ELR (cell line): ENCODE measurements at regions not wholly inside any gene's neighbourhood (a gene's known extent, or its start where the extent isn't known, plus 50 kb on each side); places are given as distances from the start of the nearest gene placed in this dataset.
A peak's percentile ranks its signal among the peaks of the same experiment; 100 is the strongest.

ENCODE experiments used
- DNase-seq: peaks from one replicate; pipeline ENCODE4 v3.0.0-alpha.2; 2015; ENCODE audit warnings: low read depth

- no peak for DNase-seq
Observed at GRCh38 chr6:163916315-163917081, 502.0 kb downstream of the QKI start.

GRCh38 chr6:163915131-163915530, 500.6 kb downstream of the QKI start:
- DNase-seq: no peak

DNA sequence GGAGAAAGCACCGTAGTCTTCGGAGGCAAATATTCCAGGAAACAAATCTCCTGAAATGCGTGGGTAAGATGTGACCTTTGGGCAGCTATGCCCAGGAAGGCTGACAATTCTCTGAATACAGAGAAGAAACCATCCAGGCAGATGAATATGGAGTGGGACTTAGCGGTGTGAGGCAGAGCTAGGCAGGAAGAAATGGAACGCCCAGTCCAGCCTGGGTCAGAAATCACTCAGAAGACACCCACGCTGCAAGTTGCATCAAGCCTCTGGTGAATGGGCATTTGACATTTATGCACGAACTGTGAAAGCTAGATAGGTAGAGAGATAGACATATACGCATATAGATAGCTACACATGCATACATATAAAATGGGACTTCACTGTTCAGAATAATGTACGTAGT, 498.5 kb downstream of the QKI start:
- no peak for DNase-seq

DNA sequence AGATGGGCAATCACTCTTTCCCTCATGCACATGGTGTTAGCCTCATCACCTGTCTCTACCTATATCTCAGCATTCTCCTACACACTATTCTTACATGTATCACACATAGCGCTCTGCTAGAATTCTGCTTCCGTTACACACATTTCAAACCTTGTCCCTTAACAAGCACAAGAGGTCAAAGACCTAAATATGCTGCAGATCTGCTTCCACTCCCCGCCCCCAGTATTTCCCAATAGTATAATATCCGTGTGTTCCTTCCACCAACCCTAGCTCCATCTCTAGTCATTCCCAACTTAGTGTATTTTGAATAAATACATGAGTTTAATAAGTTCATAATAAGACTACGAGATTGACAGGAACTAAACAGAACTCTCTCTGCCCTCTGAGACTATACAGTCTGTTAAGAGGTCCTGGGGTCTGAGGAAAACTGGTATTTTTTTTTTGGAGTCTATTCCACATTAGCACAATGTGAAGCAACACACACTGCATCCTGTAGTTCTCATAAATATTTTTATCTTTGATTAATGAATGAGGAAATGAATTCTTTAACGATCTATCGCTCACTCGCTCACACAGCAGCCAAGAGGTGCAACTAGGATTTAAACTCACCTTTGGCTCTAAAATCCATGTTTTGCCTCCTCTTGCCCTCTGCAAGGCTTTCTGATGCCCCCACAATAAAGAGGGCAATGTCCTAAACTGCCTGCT, 491.6 kb downstream of the QKI start:
- no peak for DNase-seq

DNA sequence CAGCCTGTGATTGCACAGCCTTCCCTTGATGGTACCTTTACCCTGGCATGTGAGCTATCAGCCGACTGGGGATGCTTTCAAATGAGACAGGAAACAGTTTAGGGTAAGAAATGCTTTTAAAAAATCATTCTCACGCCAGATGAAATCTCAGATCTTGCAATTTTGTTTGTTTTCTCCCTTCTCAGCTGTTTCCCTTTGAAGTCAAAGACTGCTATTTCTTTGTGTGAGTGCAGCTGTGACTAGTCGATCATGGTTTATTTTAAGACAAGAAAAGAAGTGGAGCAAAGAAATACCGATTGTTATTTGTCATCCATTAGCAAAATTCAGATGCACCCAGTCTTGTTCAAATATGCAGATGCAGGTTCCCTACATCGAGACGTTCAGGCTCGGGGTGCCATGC, 489.7 kb downstream of the QKI start:
- no peak for DNase-seq

- no peak for DNase-seq
Observed at GRCh38 chr6:163903541-163903940, 489.0 kb downstream of the QKI start.

GRCh38 chr6:163902993-163903392, 488.5 kb downstream of the QKI start:
- no peak for DNase-seq

DNA sequence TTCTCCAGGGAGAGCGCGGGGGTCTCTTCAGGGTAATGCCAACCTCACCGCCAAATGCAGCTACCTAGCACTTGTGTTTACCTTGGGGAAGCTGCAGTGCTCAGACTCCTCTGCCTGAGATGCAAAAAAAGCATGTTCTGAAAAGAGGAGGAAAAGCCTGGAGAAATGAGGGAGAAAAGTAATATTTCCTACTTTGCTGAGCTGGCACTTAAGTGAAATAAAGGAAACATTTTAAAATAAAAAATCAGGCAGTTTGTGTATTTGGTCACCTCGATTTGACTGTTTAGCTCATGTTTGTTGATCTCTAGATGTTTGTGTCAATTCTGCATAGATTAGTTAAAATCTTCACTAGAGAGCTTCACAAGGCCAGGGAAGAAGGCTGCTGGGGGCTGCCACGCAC, 487.2 kb downstream of the QKI start:
- no peak for DNase-seq

- DNase-seq: no peak
Observed at GRCh38 chr6:163900570-163900969, 486.1 kb downstream of the QKI start.

GRCh38 chr6:163897669-163898068, 483.2 kb downstream of the QKI start:
- peak; percentile 24 for DNase-seq

- DNase-seq: peak; percentile 13
Observed at GRCh38 chr6:163897030-163897429, 482.5 kb downstream of the QKI start.

DNA sequence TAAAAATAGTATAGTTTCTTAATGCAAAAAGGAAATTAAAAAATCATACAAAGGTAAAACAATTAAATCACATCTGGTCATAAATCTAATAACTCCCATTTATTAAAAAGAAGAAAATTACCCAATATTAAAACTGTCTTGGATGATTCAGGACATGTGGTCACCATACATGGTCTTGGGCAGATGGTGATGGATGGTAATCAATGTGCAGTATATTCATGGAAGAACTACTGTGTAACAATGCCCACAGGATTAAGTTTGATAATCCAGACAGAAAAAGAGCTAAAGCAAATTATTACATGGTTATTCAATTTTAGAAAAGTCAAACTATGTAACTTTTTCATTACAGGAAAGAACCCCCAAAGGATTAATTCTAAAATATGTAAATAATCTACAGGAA, 480.6 kb downstream of the QKI start:
- no peak for DNase-seq

- DNase-seq: no peak
Observed at GRCh38 chr6:163893609-163894189, 479.2 kb downstream of the QKI start.

DNA sequence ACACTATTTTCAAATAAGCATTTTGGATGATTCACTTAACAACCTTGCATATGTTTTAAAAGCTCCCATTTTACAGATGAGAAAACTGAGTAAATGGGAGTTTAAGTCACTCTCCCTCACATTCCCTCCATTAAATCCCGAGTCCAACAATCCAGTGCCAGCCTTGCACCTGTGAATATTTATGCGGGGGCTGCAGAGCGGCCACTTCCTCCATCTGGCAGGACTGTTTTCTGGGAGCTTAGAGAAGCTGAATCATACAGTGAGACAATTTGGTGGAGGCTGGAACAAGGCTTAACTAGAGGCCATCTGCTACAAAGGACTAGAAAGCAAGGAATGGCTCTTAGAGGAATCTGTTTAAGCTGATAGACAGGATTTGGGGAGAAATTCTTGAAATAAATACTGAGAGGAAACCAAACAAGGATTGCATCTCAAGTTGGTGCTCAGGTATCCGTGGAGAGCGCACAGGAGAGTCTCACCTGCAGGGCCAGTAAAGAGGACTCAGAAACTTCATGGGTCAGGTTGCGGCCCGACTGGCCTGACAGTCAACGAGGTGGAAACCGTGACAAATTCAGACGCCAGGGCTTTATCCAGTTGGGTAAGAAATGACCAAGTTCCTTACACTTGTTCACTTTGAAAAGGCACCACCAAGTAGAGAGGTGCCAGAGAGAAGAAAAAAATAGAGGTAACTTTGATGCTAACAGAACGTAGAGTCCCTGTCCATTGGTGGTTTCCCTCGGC, 478.5 kb downstream of the QKI start:
- DNase-seq: no peak

DNA sequence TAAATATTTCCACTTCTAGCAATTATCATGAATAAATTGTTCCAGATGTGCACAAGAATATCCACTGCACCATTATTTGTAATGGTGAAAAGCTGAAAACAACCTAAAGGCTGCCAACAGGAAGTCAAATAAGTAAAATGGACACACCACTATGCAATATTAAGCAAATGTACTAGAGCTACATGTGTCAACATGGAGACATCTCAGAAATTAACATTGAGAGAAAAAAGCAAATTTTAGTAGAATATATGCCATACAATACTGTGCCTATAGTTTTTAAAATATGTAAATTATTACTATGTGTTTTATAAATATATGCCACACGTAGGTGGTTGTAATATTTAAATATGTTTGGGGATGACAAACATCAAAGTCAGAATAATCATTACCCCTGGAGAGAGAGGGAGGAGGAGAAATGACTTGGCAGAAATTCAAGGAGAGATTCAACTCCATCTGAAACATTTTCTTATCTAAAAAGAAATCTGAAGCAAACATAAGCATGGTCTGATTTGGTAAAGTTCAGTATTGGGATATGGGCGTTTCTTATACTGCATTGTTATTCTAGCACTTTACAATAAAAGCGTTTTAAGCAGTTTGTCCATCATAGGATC, 475.5 kb downstream of the QKI start:
- no peak for DNase-seq

DNA sequence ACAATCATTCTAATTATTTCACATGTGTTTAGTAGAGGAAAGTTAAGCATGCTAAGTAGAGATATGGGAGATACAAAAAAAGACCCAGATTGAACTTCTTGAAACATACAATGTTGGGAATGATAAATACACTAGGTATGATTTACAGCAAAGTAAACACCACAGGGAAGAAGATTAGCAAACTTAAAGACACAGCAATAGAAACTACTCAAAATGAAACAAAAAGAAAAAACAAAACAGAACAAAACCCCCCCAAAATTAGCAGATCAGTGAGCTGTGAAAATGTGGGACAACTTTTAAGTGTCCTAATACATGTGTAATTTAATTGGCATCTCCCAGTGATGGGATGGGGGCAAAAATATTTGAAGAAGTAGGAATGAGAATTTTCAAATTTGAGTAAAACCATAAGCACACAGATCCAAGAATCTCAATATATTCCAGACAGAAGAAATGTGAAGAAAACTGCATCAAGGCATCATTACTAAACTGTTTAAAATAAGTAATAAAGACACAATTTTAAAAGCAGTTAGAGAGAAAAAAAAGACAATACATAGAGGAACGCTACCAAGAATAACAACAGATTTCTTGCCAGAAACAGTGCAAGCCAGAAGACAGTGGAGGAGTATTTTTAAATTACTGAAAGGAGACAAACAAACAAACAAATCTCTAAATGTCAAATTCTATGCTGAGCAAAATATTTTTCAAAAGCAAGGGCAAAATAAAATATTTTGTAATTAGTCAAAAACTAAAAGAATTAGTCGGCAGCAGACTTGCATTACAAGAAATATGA, 473.7 kb downstream of the QKI start:
- no peak for DNase-seq

DNA sequence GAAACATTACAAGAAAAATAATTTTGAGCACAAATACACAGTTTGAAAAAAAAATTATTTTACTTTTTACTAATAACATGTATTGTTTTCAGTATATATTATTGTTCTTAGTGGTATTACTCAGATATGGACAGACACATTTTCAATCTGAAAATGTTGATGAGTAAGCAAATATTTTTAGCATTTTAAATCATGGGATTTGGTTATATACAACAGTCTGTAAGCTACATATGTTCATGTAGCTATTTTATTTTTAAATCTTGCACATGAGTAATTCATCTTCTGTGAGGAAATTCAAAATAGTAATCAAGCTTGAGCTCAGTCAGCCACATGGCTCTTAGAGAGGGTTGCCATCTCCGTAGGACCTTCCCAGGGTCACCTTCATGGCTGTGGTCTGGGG, 471.9 kb downstream of the QKI start:
- no peak for DNase-seq

DNA sequence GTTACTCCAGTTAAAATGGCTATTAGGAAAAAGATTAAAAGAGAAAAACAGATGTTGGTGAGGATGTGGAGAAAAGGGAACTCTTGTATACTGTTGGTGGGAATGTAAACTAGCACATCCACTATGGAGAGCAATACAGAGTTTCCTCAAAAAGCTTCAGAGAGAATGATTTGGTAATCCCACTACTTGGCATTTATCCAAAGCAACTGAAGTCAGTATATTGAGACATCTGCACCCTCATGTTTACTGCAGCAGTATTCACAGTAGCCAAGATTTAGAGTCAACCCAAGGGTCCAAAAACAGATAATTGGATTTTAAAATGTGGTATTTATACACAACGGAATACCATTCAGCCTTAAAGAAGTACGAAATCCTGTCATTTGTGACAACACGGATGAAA, 469.5 kb downstream of the QKI start:
- DNase-seq: no peak

GRCh38 chr6:163878698-163879097, 464.2 kb downstream of the QKI start:
- DNase-seq: no peak

GRCh38 chr6:163877877-163878639, 463.5 kb downstream of the QKI start:
- DNase-seq: no peak

DNA sequence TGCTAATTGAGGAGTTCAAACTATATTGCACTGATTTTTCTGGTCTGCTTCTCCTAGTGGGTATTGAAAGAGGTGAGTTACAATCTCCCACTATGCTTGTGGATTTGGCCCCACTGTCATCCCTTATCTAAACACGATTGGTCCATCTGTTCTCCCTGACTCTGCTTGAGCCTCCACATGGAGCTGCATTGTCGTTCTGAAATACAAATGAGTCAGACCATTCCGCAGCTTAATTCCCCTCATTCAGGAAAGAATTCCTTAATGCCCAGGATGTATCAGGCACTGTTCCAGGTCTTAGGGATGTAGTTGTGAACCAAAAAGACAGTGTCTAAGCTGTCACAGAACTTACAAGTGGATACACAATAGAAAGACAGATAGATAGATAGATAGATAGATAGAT, 461.9 kb downstream of the QKI start:
- no peak for DNase-seq
